CD14-positive monocyte (primary cell): ENCODE measurements at regions not wholly inside any gene's neighbourhood (a gene's known extent, or its start where the extent isn't known, plus 50 kb on each side); places are given as distances from the start of the nearest gene placed in this dataset.

Source experiments
- DNase-seq, 3 donors: peaks; one replicate each; pipeline ENCODE4 v3.0.0-alpha.2; 2011 to 2022
- H2AFZ ChIP-seq: 2 replicates; pipeline ENCODE4 v1.6.0; 2012; ENCODE audit warnings: mild to moderate bottlenecking, low read depth, low read length, inconsistent platforms; ENCODE audit not compliant: insufficient read depth, poor library complexity, severe bottlenecking
- H3K27ac ChIP-seq, 2 donors: 1 replicate in 1 of 2; 2 replicates in 1 of 2; pipeline ENCODE4 v1.5.1; 2012 to 2013; ENCODE audit warnings: low read length in 2 of 2, control low read depth in 1 of 2, inconsistent platforms in 1 of 2, low read depth in 1 of 2, mild to moderate bottlenecking in 1 of 2
- H3K27me3 ChIP-seq, 2 donors: one replicate each; pipeline versions ENCODE4 v1.6.0 to v1.6.1; 2011 to 2013; ENCODE audit warnings: low read length in 2 of 2; ENCODE audit not compliant: control insufficient read depth in 2 of 2, insufficient read depth in 2 of 2
- H3K36me3 ChIP-seq, 2 donors: replicated peaks in 1 of 2; 1 replicate in 1 of 2; 2 replicates in 1 of 2; pipeline versions ENCODE4 v1.5.1 to v1.6.1; 2012 to 2013; ENCODE audit warnings: low read length in 2 of 2, control low read depth in 1 of 2, inconsistent platforms in 1 of 2, mild to moderate bottlenecking in 1 of 2; ENCODE audit not compliant: insufficient read depth in 2 of 2, control insufficient read depth in 1 of 2
- H3K4me1 ChIP-seq, 2 donors: 1 replicate in 1 of 2; 2 replicates in 1 of 2; pipeline versions ENCODE4 v1.5.1 to v1.6.1; 2012 to 2013; ENCODE audit warnings: low read length in 2 of 2, control low read depth in 1 of 2, inconsistent platforms in 1 of 2, mild to moderate bottlenecking in 1 of 2, moderate library complexity in 1 of 2; ENCODE audit not compliant: insufficient read depth in 2 of 2, control insufficient read depth in 1 of 2
- H3K4me2 ChIP-seq: replicated peaks from 2 replicates; pipeline ENCODE3; 2012; ENCODE audit warnings: low read length, moderate library complexity, mild to moderate bottlenecking; ENCODE audit not compliant: poor library complexity, severe bottlenecking; ENCODE audit errors: extremely low read depth
- H3K4me3 ChIP-seq, 3 experiments: fragments of 200-600 bp in 1 of 3; sonication (generic) in 1 of 3; replicated peaks in 1 of 3; 1 replicate in 2 of 3; 2 replicates in 1 of 3; pipeline ENCODE4 v1.5.1; 2011 to 2013; ENCODE audit warnings: low read length in 3 of 3, mild to moderate bottlenecking in 3 of 3, control low read depth in 2 of 3, low read depth in 2 of 3, inconsistent platforms in 1 of 3, moderate library complexity in 1 of 3
- H3K79me2 ChIP-seq: 2 replicates; pipeline ENCODE4 v1.6.0; 2012; ENCODE audit warnings: mild to moderate bottlenecking, control low read depth, inconsistent platforms, low read length, moderate library complexity; ENCODE audit not compliant: insufficient read depth
- H3K9ac ChIP-seq: 2 replicates; pipeline ENCODE4 v1.6.0; 2017; ENCODE audit warnings: low read length, mild to moderate bottlenecking; ENCODE audit not compliant: insufficient read depth, poor library complexity, severe bottlenecking
- H3K9me3 ChIP-seq, 2 donors: replicated peaks in 1 of 2; 1 replicate in 1 of 2; 2 replicates in 1 of 2; pipeline versions ENCODE4 v1.5.1 to v1.6.1; 2012 to 2013; ENCODE audit warnings: low read length in 2 of 2, control low read depth in 1 of 2; ENCODE audit not compliant: control insufficient read depth in 1 of 2, insufficient read depth in 1 of 2
- H4K20me1 ChIP-seq: 2 replicates; pipeline ENCODE4 v1.6.0; 2012; ENCODE audit warnings: mild to moderate bottlenecking, low read length, control low read depth, moderate library complexity; ENCODE audit not compliant: insufficient read depth
- H3K27ac Mint-ChIP-seq, 7 donors: one replicate each; pipeline ENCODE4 v1.8.0; 2020; ENCODE audit warnings: mild to moderate bottlenecking in 7 of 7, mixed read lengths in 7 of 7, moderate library complexity in 6 of 7, inconsistent platforms in 2 of 7
- H3K27me3 Mint-ChIP-seq, 3 donors: one replicate each; pipeline ENCODE4 v1.8.0; 2021 to 2022; ENCODE audit warnings: low read depth in 3 of 3, mild to moderate bottlenecking in 3 of 3, mixed read lengths in 3 of 3, moderate library complexity in 3 of 3, inconsistent platforms in 1 of 3
- H3K36me3 Mint-ChIP-seq, 2 donors: one replicate each; pipeline ENCODE4 v1.8.0; 2020; ENCODE audit warnings: mixed read lengths in 2 of 2, inconsistent platforms in 1 of 2, mild to moderate bottlenecking in 1 of 2
- H3K4me1 Mint-ChIP-seq: one replicate; pipeline ENCODE4 v1.8.0; 2020; ENCODE audit warnings: mild to moderate bottlenecking, mixed read lengths
- H3K4me3 Mint-ChIP-seq, 2 donors: one replicate each; pipeline ENCODE4 v1.8.0; 2020; ENCODE audit warnings: mild to moderate bottlenecking in 2 of 2, mixed read lengths in 2 of 2, moderate library complexity in 1 of 2
- H3K9me3 Mint-ChIP-seq, 7 donors: one replicate each; pipeline ENCODE4 v1.8.0; 2020 to 2022; ENCODE audit warnings: mixed read lengths in 7 of 7, mild to moderate bottlenecking in 6 of 7, moderate library complexity in 6 of 7, inconsistent platforms in 2 of 7
- CTCF ChIP-seq: fragments of 200-600 bp; IDR thresholded peaks from one replicate; pipeline ENCODE4 v1.8.0; 2022; ENCODE audit warnings: antibody characterized with exemption, mild to moderate bottlenecking
- WGBS: methylation state at CpG from one replicate; pipeline ENCODE4 v1.1.5; 2013; ENCODE audit warnings: missing lambda C conversion rate; ENCODE audit not compliant: insufficient coverage; 5-methylcytosine and 5-hydroxymethylcytosine counted together
- intact Hi-C, 2 donors: fragments of 100-400 bp; cut with micrococcal nuclease; formaldehyde crosslinking; loops; one replicate each; pipeline versions ENCODE4 v1.15.0 to v1.15.1; 2023

GRCh38 chr6:74504941-74505340 lies 700.9 kb downstream of the COL12A1 start:
- Mint-ChIP-seq H3K9me3 (peaks cover 5 to 19% (median 15%) of the 10 kb centered on the region in 7 donors), H3K4me1 (no peaks in the 10 kb centered on the region), H3K27me3 (no peaks in the 10 kb centered on the region), H3K36me3 (no peaks in the 10 kb centered on the region), H3K4me3 (no peak overlapping the region), H3K27ac (no peak overlapping the region)
- no peak for DNase-seq
- intact Hi-C loops = no loop called here
- no peaks in the 10 kb centered on the region for H3K27me3 ChIP-seq
- H3K4me1 ChIP-seq = no peaks in the 10 kb centered on the region
- no peak for TF ChIP-seq CTCF
- H3K36me3 ChIP-seq = no peaks in the 10 kb centered on the region
- H2AFZ ChIP-seq = no peak overlapping the region
- H4K20me1 ChIP-seq = no peaks in the 10 kb centered on the region
- H3K4me2 ChIP-seq = no peak overlapping the region
- WGBS = 80% methylated on average over 1 of the region's 3 CpGs
- no peaks in the 10 kb centered on the region for H3K79me2 ChIP-seq
- H3K9ac ChIP-seq = no peak overlapping the region
- H3K27ac ChIP-seq = no peak overlapping the region
- H3K4me3 ChIP-seq = no peak overlapping the region
- peaks cover 13 to 29% of the 10 kb centered on the region in 2 donors for H3K9me3 ChIP-seq

- Histone ChIP-seq H4K20me1 (no peaks in the 10 kb centered on the region), H3K36me3 (no peaks in the 10 kb centered on the region), H3K27ac (no peak overlapping the region), H3K4me1 (no peaks in the 10 kb centered on the region), H2AFZ (no peak overlapping the region), H3K79me2 (no peaks in the 10 kb centered on the region), H3K4me2 (no peak overlapping the region), H3K9me3 (no peaks in the 10 kb centered on the region), H3K4me3 (no peak overlapping the region), H3K27me3 (no peaks in the 10 kb centered on the region), H3K9ac (no peak overlapping the region)
- Mint-ChIP-seq H3K4me3 (no peak overlapping the region), H3K36me3 (no peaks in the 10 kb centered on the region), H3K27me3 (no peaks in the 10 kb centered on the region), H3K4me1 (no peaks in the 10 kb centered on the region), H3K9me3 (peaks cover 0 to 6% (median 2%) of the 10 kb centered on the region in 7 donors), H3K27ac (no peak overlapping the region)
- TF ChIP-seq CTCF = no peak
- WGBS = 29% methylated on average over 1 of the region's 1 CpG
- intact Hi-C loops = no loop called here
- no peak for DNase-seq
Observed at GRCh38 chr6:74492587-74492986, 713.3 kb downstream of the COL12A1 start.
